Hepatocyte (in vitro differentiated cells): ENCODE measurements at regions not wholly inside any gene's neighbourhood (a gene's known extent, or its start where the extent isn't known, plus 50 kb on each side); places are given as distances from the start of the nearest gene placed in this dataset.

Source experiments
- EZH2 ChIP-seq: fragments of 200-600 bp; sonication (generic); IDR thresholded peaks from 2 replicates; pipeline ENCODE4 v1.6.1; 2016; ENCODE audit warnings: antibody characterized with exemption, mild to moderate bottlenecking, borderline replicate concordance
- EZH2phosphoT487 ChIP-seq: fragments of 200-600 bp; sonication (generic); IDR thresholded peaks from one replicate; pipeline ENCODE4 v1.6.1; 2018; ENCODE audit warnings: antibody characterized with exemption, mild to moderate bottlenecking, low read depth, moderate library complexity; ENCODE audit not compliant: unreplicated experiment, severe bottlenecking
- TF ChIP-seq, protein P1 (sequence below): fragments of 200-600 bp; sonication (generic); IDR thresholded peaks from 2 replicates; pipeline ENCODE4 v1.5.1; 2016; ENCODE audit warnings: antibody characterized with exemption, mild to moderate bottlenecking; ENCODE audit not compliant: poor library complexity

DNA sequence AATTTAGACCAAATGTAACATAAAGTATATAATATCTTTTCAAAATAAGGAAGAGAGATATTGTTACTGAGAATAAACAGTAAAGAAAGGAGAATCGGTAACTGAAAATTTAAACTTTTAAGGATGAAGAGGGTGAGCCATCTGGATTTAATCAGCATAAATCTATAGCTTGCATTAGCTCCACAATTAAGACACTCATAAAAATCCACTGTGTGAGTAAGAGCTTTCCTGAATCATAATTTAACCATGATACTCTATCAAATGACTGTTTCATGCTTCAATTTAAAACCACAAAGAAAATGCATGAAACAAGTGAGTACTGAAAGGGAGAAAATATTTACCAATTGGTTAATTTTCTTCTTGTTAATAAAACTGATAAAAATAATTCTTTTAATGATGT is 951.5 kb upstream of the SLIT2 start:
- TF ChIP-seq, protein P1, sequence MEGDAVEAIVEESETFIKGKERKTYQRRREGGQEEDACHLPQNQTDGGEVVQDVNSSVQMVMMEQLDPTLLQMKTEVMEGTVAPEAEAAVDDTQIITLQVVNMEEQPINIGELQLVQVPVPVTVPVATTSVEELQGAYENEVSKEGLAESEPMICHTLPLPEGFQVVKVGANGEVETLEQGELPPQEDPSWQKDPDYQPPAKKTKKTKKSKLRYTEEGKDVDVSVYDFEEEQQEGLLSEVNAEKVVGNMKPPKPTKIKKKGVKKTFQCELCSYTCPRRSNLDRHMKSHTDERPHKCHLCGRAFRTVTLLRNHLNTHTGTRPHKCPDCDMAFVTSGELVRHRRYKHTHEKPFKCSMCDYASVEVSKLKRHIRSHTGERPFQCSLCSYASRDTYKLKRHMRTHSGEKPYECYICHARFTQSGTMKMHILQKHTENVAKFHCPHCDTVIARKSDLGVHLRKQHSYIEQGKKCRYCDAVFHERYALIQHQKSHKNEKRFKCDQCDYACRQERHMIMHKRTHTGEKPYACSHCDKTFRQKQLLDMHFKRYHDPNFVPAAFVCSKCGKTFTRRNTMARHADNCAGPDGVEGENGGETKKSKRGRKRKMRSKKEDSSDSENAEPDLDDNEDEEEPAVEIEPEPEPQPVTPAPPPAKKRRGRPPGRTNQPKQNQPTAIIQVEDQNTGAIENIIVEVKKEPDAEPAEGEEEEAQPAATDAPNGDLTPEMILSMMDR = no peak
- TF ChIP-seq EZH2 (no peak), EZH2phosphoT487 (no peak)
